H9 (cell line): ENCODE measurements at regions not wholly inside any gene's neighbourhood (a gene's known extent, or its start where the extent isn't known, plus 50 kb on each side); places are given as distances from the start of the nearest gene placed in this dataset.

Source experiments
- DNase-seq: peaks from one replicate; pipeline ENCODE4 v3.0.0-alpha.2; 2017
- H2AFZ ChIP-seq: one replicate; pipeline ENCODE4 v1.6.1; 2013; ENCODE audit warnings: mild to moderate bottlenecking, low read length, control low read depth, moderate library complexity
- H2AK5ac ChIP-seq: 2 replicates; pipeline ENCODE4 v1.6.1; 2013; ENCODE audit warnings: low read length, control low read depth, mixed read lengths; ENCODE audit not compliant: insufficient read length
- H2BK120ac ChIP-seq: one replicate; pipeline ENCODE4 v1.6.1; 2013; ENCODE audit warnings: low read depth, mild to moderate bottlenecking, low read length, control low read depth, inconsistent platforms; ENCODE audit not compliant: poor library complexity, severe bottlenecking
- H2BK12ac ChIP-seq: 2 replicates; pipeline ENCODE4 v1.6.1; 2013; ENCODE audit warnings: low read length, control low read depth, mixed read lengths, low read depth; ENCODE audit not compliant: insufficient read length
- H2BK15ac ChIP-seq: 2 replicates; pipeline ENCODE4 v1.6.1; 2013; ENCODE audit warnings: low read depth, low read length, control low read depth
- H2BK20ac ChIP-seq: one replicate; pipeline ENCODE4 v1.6.1; 2013; ENCODE audit warnings: low read depth, mild to moderate bottlenecking, low read length, control low read depth, inconsistent platforms; ENCODE audit not compliant: poor library complexity, severe bottlenecking
- H2BK5ac ChIP-seq: 2 replicates; pipeline ENCODE4 v1.6.1; 2013; ENCODE audit warnings: low read length, control low read depth, mixed read lengths; ENCODE audit not compliant: insufficient read length
- H3K14ac ChIP-seq: 2 replicates; pipeline ENCODE4 v1.6.1; 2013; ENCODE audit warnings: low read length, control low read depth; ENCODE audit not compliant: insufficient read depth
- H3K18ac ChIP-seq: 2 replicates; pipeline ENCODE4 v1.6.1; 2013; ENCODE audit warnings: low read depth, mild to moderate bottlenecking, mixed read lengths, low read length, control low read depth; ENCODE audit not compliant: insufficient read length
- H3K23ac ChIP-seq: 2 replicates; pipeline ENCODE4 v1.6.1; 2013; ENCODE audit warnings: low read length, control low read depth, mixed read lengths, low read depth; ENCODE audit not compliant: insufficient read length
- H3K23me2 ChIP-seq: 2 replicates; pipeline ENCODE4 v1.6.1; 2013; ENCODE audit warnings: low read depth, mild to moderate bottlenecking, mixed read lengths, low read length, control low read depth; ENCODE audit not compliant: insufficient read length, poor library complexity, severe bottlenecking
- H3K27ac ChIP-seq: 2 replicates; pipeline ENCODE4 v1.5.1; 2013; ENCODE audit warnings: low read length, control low read depth, mixed read lengths, low read depth; ENCODE audit not compliant: insufficient read length
- H3K27me3 ChIP-seq: 2 replicates; pipeline ENCODE4 v1.6.1; 2013; ENCODE audit warnings: low read length, control low read depth, inconsistent platforms; ENCODE audit not compliant: insufficient read depth
- H3K4ac ChIP-seq: 2 replicates; pipeline ENCODE4 v1.6.1; 2013; ENCODE audit warnings: low read depth, mild to moderate bottlenecking, control low read depth, inconsistent platforms, low read length, moderate library complexity
- H3K4me1 ChIP-seq: 2 replicates; pipeline ENCODE4 v1.6.1; 2013; ENCODE audit warnings: low read length, control low read depth, inconsistent platforms; ENCODE audit not compliant: insufficient read depth
- H3K4me2 ChIP-seq: 2 replicates; pipeline ENCODE4 v1.6.1; 2013; ENCODE audit warnings: low read length, control low read depth, mixed read lengths; ENCODE audit not compliant: insufficient read length, insufficient read depth
- H3K56ac ChIP-seq: 2 replicates; pipeline ENCODE4 v1.6.1; 2013; ENCODE audit warnings: low read depth, mild to moderate bottlenecking, mixed read lengths, low read length, control low read depth; ENCODE audit not compliant: insufficient read length
- H3K79me1 ChIP-seq: 2 replicates; pipeline ENCODE4 v1.6.1; 2013; ENCODE audit warnings: low read depth, mild to moderate bottlenecking, moderate library complexity, low read length, control low read depth, inconsistent platforms; ENCODE audit not compliant: insufficient read depth, poor library complexity, severe bottlenecking
- H3K79me2 ChIP-seq: 2 replicates; pipeline ENCODE4 v1.6.1; 2013; ENCODE audit warnings: low read length, control low read depth, inconsistent platforms; ENCODE audit not compliant: insufficient read depth
- H3K9ac ChIP-seq: 2 replicates; pipeline ENCODE4 v1.6.1; 2013; ENCODE audit warnings: low read length, control low read depth, mixed read lengths; ENCODE audit not compliant: insufficient read length; ENCODE audit errors: extremely low read depth
- H3K9me3 ChIP-seq: one replicate; pipeline ENCODE4 v1.6.1; 2013; ENCODE audit warnings: low read depth, low read length, inconsistent platforms; ENCODE audit not compliant: control insufficient read depth
- H3T11ph ChIP-seq: one replicate; pipeline ENCODE4 v1.6.1; 2013; ENCODE audit warnings: mild to moderate bottlenecking, low read length, control low read depth, inconsistent platforms
- H4K20me1 ChIP-seq: one replicate; pipeline ENCODE4 v1.6.1; 2013; ENCODE audit not compliant: control insufficient read depth, insufficient read length, insufficient read depth
- H4K5ac ChIP-seq: 2 replicates; pipeline ENCODE4 v1.6.1; 2013; ENCODE audit warnings: low read depth, mild to moderate bottlenecking, mixed read lengths, low read length, control low read depth; ENCODE audit not compliant: insufficient read length
- H4K8ac ChIP-seq: replicated peaks from 2 replicates; pipeline ENCODE4 v1.6.1; 2013; ENCODE audit warnings: low read length, control low read depth, mixed read lengths, low read depth; ENCODE audit not compliant: insufficient read length
- H4K91ac ChIP-seq: 2 replicates; pipeline ENCODE4 v1.6.1; 2013; ENCODE audit warnings: low read depth, mild to moderate bottlenecking, moderate library complexity, mixed read lengths, low read length, control low read depth; ENCODE audit not compliant: insufficient read length
- H3K27ac Mint-ChIP-seq, 3 experiments: 2 replicates in 2 of 3; 3 replicates in 1 of 3; pipeline ENCODE4 v1.8.0; 2020 to 2021; ENCODE audit warnings: mixed read lengths in 3 of 3, mild to moderate bottlenecking in 1 of 3, moderate library complexity in 1 of 3
- H3K27me3 Mint-ChIP-seq: 2 replicates; pipeline ENCODE4 v1.8.0; 2021; ENCODE audit warnings: low read depth, mild to moderate bottlenecking, moderate library complexity, mixed read lengths
- H3K36me3 Mint-ChIP-seq, 3 experiments: 2 replicates in 2 of 3; 3 replicates in 1 of 3; pipeline ENCODE4 v1.8.0; 2020 to 2021; ENCODE audit warnings: low read depth in 3 of 3, mixed read lengths in 3 of 3; ENCODE audit not compliant: insufficient read depth in 1 of 3
- H3K4me1 Mint-ChIP-seq, 2 experiments: 2 replicates each; pipeline ENCODE4 v1.8.0; 2020; ENCODE audit warnings: mixed read lengths in 2 of 2
- H3K4me3 Mint-ChIP-seq, 2 experiments: 2 replicates in 1 of 2; 3 replicates in 1 of 2; pipeline ENCODE4 v1.8.0; 2020 to 2021; ENCODE audit warnings: mild to moderate bottlenecking in 2 of 2, mixed read lengths in 2 of 2, moderate library complexity in 1 of 2
- H3K9me3 Mint-ChIP-seq, 2 experiments: 2 replicates in 1 of 2; 3 replicates in 1 of 2; pipeline ENCODE4 v1.8.0; 2020; ENCODE audit warnings: mild to moderate bottlenecking in 2 of 2, mixed read lengths in 2 of 2, moderate library complexity in 1 of 2
- CTCF ChIP-seq: fragments of 200-600 bp; sonication (generic); conservative IDR thresholded peaks from 3 replicates; pipeline ENCODE4 v1.8.0; 2021; ENCODE audit warnings: antibody characterized with exemption, mild to moderate bottlenecking
- WGBS: extraction: QIAGEN DNeasy Blood & Tissue Kit; methylation state at CpG from one replicate; pipeline ENCODE4 v1.1.7; 2013; ENCODE audit warnings: missing lambda C conversion rate, low lambda C conversion rate, mixed read lengths; ENCODE audit not compliant: insufficient read length; ENCODE audit errors: extremely low coverage; 5-methylcytosine and 5-hydroxymethylcytosine counted together

- H2BK15ac ChIP-seq, result no peak overlapping the region
- H3K27ac ChIP-seq, result no peak overlapping the region
- no peak for DNase-seq
- Mint-ChIP-seq H3K36me3 (no peaks in the 10 kb centered on the region; a peak in 1 of 7 replicates), H3K9me3 (peaks cover 3 to 8% of the 10 kb centered on the region in 2 experiments; a peak in 3 of 5 replicates), H3K4me3 (no peak overlapping the region), H3K4me1 (no peaks in the 10 kb centered on the region), H3K27ac (no peak overlapping the region), H3K27me3 (no peaks in the 10 kb centered on the region)
- H3K4me2 ChIP-seq, result no peak overlapping the region
- no peak for TF ChIP-seq CTCF
- H2BK20ac ChIP-seq, result no peak overlapping the region
- no peak overlapping the region for H3K14ac ChIP-seq
- H2AK5ac ChIP-seq, result no peak overlapping the region
- H2BK120ac ChIP-seq, result no peak overlapping the region
- no peak overlapping the region for H3K56ac ChIP-seq
- H4K8ac ChIP-seq, result no peak overlapping the region
- no peak overlapping the region for H3K18ac ChIP-seq
- no CpG with 5 or more reads among the region's 2 CpGs for WGBS
- H3K23me2 ChIP-seq, result no peaks in the 10 kb centered on the region
- H2AFZ ChIP-seq, result no peak overlapping the region
- H4K5ac ChIP-seq, result no peak overlapping the region
- H3K79me1 ChIP-seq, result no peaks in the 10 kb centered on the region
- H3T11ph ChIP-seq, result no peak overlapping the region
- H3K9ac ChIP-seq, result no peak overlapping the region
- no peaks in the 10 kb centered on the region for H4K20me1 ChIP-seq
- no peaks in the 10 kb centered on the region for H3K79me2 ChIP-seq
- H3K9me3 ChIP-seq, result no peaks in the 10 kb centered on the region
- no peak overlapping the region for H4K91ac ChIP-seq
- H3K27me3 ChIP-seq, result no peaks in the 10 kb centered on the region
- no peak overlapping the region for H3K4ac ChIP-seq
- no peak overlapping the region for H2BK5ac ChIP-seq
- H3K23ac ChIP-seq, result no peak overlapping the region
- no peak overlapping the region for H2BK12ac ChIP-seq
- no peaks in the 10 kb centered on the region for H3K4me1 ChIP-seq
Measured at GRCh38 chr4:97270051-97270450, 873.2 kb downstream of the STPG2 start.
